ENCODE measurements at regions not wholly inside any gene's neighbourhood (a gene's known extent, or its start where the extent isn't known, plus 50 kb on each side); places are given as distances from the start of the nearest gene placed in this dataset.

DNA sequence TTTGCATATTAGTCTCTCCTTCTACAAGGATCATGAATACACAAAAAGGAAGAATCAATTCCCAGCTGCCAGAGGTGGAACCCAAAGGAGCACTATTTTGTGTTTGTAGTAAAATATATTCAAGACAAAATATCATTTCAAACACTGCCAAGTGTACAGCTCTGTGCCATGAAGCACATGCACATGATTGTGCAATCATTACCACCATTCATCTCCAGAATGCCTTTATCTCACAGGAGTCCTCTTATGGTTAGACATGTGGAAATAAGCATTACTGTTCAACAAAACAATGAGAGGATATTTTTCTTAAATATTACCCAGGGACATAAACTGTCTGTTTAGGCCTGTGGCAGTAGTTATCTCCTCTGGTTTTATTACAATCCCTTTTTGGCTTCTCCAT is 151.4 kb upstream of the PPP1R3A start:
- H3K4me1 ChIP-seq (ENCODE audit: control insufficient read depth in 4 of 4, insufficient read depth in 4 of 4, low read length in 3 of 4): no peaks in the 10 kb centered on the region
- DNase-seq (ENCODE audit: low spot score): no peak
- H3K27me3 ChIP-seq (ENCODE audit: control insufficient read depth in 4 of 4, insufficient read depth in 4 of 4, low read length in 3 of 4): no peaks in the 10 kb centered on the region
- no peaks in the 10 kb centered on the region for H3K9me3 ChIP-seq (ENCODE audit: control insufficient read depth in 4 of 4, low read length in 3 of 4)
- no peak overlapping the region for H3K4me3 ChIP-seq (ENCODE audit: low read depth in 1 of 3, low read length in 3 of 3)
- no peaks in the 10 kb centered on the region for H3K36me3 ChIP-seq (ENCODE audit: control insufficient read depth in 4 of 4, insufficient read depth in 3 of 4, low read depth in 1 of 4, low read length in 3 of 4)
- no peak overlapping the region for H3K9ac ChIP-seq (ENCODE audit: low read depth in 1 of 2, low read length in 2 of 2)
- H3K27ac ChIP-seq (ENCODE audit: low read depth in 1 of 2, low read length in 2 of 2): no peak overlapping the region
- TF ChIP-seq TAF1 (conservative IDR thresholded peaks at IDR 0.05) (no peak), HNF4G (IDR thresholded peaks at IDR 0.05) (no peak), RXRA (IDR thresholded peaks at IDR 0.05) (no peak)

DNA sequence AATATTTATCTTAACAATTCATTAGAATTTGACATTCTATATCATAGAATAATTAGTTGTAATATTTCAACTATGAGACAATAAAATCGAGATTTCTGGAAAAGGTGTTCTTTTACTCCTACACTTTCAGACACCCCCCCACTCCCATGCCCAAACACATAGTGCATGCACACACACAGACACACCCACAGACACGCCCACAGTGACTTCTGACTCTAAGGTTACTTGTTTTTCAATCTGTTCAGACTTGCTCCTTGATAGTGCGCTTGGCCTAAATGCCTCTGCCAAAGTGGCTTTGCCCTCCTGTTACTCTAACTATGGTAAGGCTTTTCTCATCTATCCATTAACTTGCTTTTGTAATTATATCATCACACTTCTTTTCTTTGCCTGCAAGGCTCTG is 144.0 kb upstream of the PPP1R3A start:
- H3K9ac ChIP-seq (ENCODE audit: low read depth in 1 of 2, low read length in 2 of 2): no peak overlapping the region
- 78% methylated on average over 3 of the region's 3 CpGs for WGBS
- no peak overlapping the region for H3K27ac ChIP-seq (ENCODE audit: low read depth in 1 of 2, low read length in 2 of 2)
- no peak for DNase-seq (ENCODE audit: low spot score)
- TF ChIP-seq YY1 (IDR thresholded peaks at IDR 0.05) (no peak), MAX (IDR thresholded peaks at IDR 0.05) (no peak), GABPA (IDR thresholded peaks at IDR 0.05 in 1 of 2, conservative IDR thresholded peaks at IDR 0.05 in 1 of 2) (no peak), TAF1 (conservative IDR thresholded peaks at IDR 0.05) (no peak), RXRA (IDR thresholded peaks at IDR 0.05) (no peak), HNF4G (IDR thresholded peaks at IDR 0.05) (no peak), RAD21 (IDR thresholded peaks at IDR 0.05) (no peak), FOXA2 (IDR thresholded peaks at IDR 0.05) (no peak), HNF4A (conservative IDR thresholded peaks at IDR 0.05) (no peak), REST (IDR thresholded peaks at IDR 0.05) (no peak), FOXA1 (IDR thresholded peaks at IDR 0.05) (no peak), ZBTB33 (IDR thresholded peaks at IDR 0.05) (no peak), EGR1 (IDR thresholded peaks at IDR 0.05; ENCODE audit: low read depth in 2 of 2) (no peak), SP1 (IDR thresholded peaks at IDR 0.05) (no peak), JUND (IDR thresholded peaks at IDR 0.05) (no peak), ATF3 (IDR thresholded peaks at IDR 0.05) (no peak), CTCF (IDR thresholded peaks at IDR 0.05; ENCODE audit: low read depth, low read length, missing input control) (no peak)
- no peaks in the 10 kb centered on the region for H3K27me3 ChIP-seq (ENCODE audit: control insufficient read depth in 4 of 4, insufficient read depth in 4 of 4, low read length in 3 of 4)
- no peaks in the 10 kb centered on the region for H3K9me3 ChIP-seq (ENCODE audit: control insufficient read depth in 4 of 4, low read length in 3 of 4)
- no peaks in the 10 kb centered on the region for H3K36me3 ChIP-seq (ENCODE audit: control insufficient read depth in 4 of 4, insufficient read depth in 3 of 4, low read depth in 1 of 4, low read length in 3 of 4)
- no peak overlapping the region for H3K4me3 ChIP-seq (ENCODE audit: low read depth in 1 of 3, low read length in 3 of 3)
- H3K4me1 ChIP-seq (ENCODE audit: control insufficient read depth in 4 of 4, insufficient read depth in 4 of 4, low read length in 3 of 4): no peaks in the 10 kb centered on the region

Data from liver (tissue), 8 donors.